GM12865 (cell line): ENCODE measurements at regions not wholly inside any gene's neighbourhood (a gene's known extent, or its start where the extent isn't known, plus 50 kb on each side); places are given as distances from the start of the nearest gene placed in this dataset.

ENCODE experiments used
- DNase-seq: peaks from one replicate; pipeline ENCODE4 v3.0.0; 2010; ENCODE audit warnings: low read depth
- H3K4me3 ChIP-seq: 2 replicates; pipeline ENCODE4 v1.5.1; 2011; ENCODE audit warnings: mild to moderate bottlenecking, low read depth, low read length, control low read depth
- CTCF ChIP-seq: IDR thresholded peaks from 2 replicates; pipeline ENCODE4 v1.5.1; 2011; ENCODE audit warnings: low read length, control low read depth, low read depth, inconsistent platforms; ENCODE audit not compliant: insufficient read depth; ENCODE audit errors: missing control alignments

GRCh38 chr6:74762841-74763240 lies 443.0 kb downstream of the COL12A1 start:
- no peak for TF ChIP-seq CTCF
- no peak for DNase-seq
- no peak overlapping the region for H3K4me3 ChIP-seq

- no peak overlapping the region for H3K4me3 ChIP-seq
- no peak for TF ChIP-seq CTCF
- no peak for DNase-seq
Observed at GRCh38 chr6:74757813-74758212, 448.0 kb downstream of the COL12A1 start.

- no peak for DNase-seq
- no peak for TF ChIP-seq CTCF
Observed at GRCh38 chr6:74756923-74757322, 448.9 kb downstream of the COL12A1 start.

GRCh38 chr6:74755778-74756177 lies 450.1 kb downstream of the COL12A1 start:
- DNase-seq, result no peak
- TF ChIP-seq CTCF, result no peak
- no peak overlapping the region for H3K4me3 ChIP-seq

More at GRCh38 chr6:74756923-74757322, 448.9 kb downstream of the COL12A1 start:
- H3K4me3 ChIP-seq, result no peak overlapping the region

- H3K4me3 ChIP-seq, result no peak overlapping the region
- no peak for DNase-seq
- TF ChIP-seq CTCF, result no peak
Observed at GRCh38 chr6:74755196-74755595, 450.7 kb downstream of the COL12A1 start.

- TF ChIP-seq CTCF, result no peak
- DNase-seq, result no peak
- H3K4me3 ChIP-seq, result no peak overlapping the region
Observed at GRCh38 chr6:74753883-74754600, 451.8 kb downstream of the COL12A1 start.

- no peak overlapping the region for H3K4me3 ChIP-seq
- no peak for DNase-seq
- TF ChIP-seq CTCF, result no peak
Observed at GRCh38 chr6:74752303-74752702, 453.6 kb downstream of the COL12A1 start.
